Right hindlimb (tissue), 1 donor: ENCODE measurements at regions not wholly inside any gene's neighbourhood (a gene's known extent, or its start where the extent isn't known, plus 50 kb on each side); places are given as distances from the start of the nearest gene placed in this dataset.

Source experiments
- DNase-seq: peaks from one replicate; pipeline ENCODE4 v3.0.0-alpha.2; 2018

GRCh38 chr9:81480828-81481604 lies 208.3 kb downstream of the TLE1 start:
- DNase-seq = no peak

DNA sequence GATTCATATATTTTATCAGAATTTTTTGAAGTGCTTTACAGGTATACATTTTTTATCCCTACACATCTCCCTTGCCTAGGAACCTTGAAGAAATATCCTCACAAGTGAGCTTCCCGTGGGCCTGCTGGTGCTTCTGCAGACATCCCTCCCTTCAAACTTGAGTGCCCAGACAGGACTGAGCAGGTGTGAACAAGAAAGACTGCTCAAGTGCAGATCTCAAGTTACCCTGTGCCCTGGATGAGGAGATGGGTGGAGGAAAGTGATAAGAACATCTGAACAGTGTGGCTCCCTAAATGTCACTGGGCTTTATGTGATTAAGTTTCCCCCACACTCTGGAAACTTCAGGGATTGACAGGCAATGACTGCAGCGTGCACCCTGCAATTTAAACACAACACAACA lies 209.8 kb downstream of the TLE1 start:
- no peak for DNase-seq

DNA sequence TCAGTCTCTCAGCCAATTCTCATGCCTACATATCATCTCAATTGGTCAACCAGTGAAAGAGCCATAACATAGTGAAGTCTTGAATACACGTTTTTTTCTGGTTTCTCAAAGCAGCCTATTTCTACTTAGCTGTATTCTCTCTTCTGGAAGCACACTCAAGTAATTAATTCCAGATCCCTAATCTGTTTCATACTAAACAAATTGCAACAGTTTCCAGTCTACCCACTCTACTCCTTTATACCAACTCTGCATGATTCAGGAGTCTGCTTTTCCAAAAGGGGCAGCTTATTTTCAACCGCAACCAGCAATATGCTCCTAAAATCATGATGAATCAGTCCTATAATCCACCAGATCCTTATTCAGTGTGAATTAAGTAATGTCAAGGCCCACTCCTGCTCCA lies 211.7 kb downstream of the TLE1 start:
- DNase-seq = no peak

- DNase-seq = no peak
Observed at GRCh38 chr9:81476813-81477490, 212.4 kb downstream of the TLE1 start.

GRCh38 chr9:81474792-81475191 lies 214.6 kb downstream of the TLE1 start:
- DNase-seq = no peak

- DNase-seq = no peak
Observed at GRCh38 chr9:81474125-81474524, 215.2 kb downstream of the TLE1 start.

GRCh38 chr9:81473708-81474107 lies 215.6 kb downstream of the TLE1 start:
- no peak for DNase-seq

GRCh38 chr9:81473206-81473605 lies 216.1 kb downstream of the TLE1 start:
- no peak for DNase-seq

DNA sequence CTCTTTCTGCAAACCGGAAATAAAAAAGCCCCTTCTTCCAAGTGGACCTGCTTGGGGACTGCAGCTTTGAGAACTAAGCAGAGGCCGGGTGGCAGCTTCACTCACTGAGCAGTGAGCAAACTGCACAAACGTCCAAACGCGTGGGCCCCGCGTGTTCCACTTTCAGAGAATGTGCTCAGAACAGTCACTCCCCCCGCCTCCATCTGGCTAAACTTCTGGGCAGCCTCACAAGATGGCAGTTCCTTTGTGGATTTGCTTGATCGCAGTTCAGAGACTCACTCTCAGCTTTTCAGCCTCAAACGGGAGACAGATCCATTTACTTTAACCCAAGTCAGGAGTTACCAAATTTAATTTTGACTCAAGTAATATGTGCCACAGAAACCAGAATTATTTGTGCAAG lies 216.6 kb downstream of the TLE1 start:
- no peak for DNase-seq

- no peak for DNase-seq
Observed at GRCh38 chr9:81470864-81471263, 218.5 kb downstream of the TLE1 start.

DNA sequence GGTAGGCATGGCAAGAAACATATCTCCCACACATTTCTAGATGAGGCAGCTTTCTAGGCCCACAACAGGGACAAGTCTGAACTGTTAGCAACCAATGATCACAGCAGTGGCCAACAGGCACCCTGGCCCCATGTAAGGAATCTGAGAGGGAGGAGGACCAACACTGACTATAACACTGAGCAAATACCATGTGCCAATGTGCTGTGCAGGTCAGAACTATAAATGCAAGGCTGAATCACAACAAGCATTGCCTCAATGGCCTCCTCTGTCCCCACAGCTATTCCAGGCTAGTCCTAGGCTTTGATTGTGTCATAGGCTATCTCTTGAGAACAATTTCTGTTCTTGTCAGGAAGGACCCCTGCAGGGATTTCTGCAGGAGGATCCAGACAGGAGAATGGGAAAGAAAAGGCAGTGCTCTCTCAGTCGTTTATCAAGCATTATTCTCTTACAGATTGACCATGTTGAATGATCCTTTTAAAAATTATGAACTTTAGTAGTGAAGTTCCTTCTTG lies 221.2 kb downstream of the TLE1 start:
- DNase-seq = no peak

DNA sequence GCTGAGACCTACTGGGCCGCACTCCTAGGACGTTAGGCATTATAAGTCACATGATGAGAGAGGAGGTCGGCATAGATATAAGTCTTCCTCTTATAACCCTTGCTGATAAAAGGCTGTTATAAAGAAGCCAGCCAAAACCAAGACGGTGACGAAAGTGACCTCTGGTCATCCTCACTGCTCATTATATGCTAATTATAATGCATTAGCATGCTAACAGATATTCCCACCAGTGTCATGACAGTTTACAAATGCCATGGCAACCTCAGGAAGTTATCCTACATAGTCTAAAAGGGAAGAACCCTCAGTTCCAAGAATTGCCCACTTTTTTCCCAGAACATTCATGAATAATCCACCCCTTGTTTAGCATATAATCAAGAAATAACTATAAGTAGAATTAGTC lies 222.4 kb downstream of the TLE1 start:
- DNase-seq = no peak

GRCh38 chr9:81465468-81466011 lies 223.8 kb downstream of the TLE1 start:
- DNase-seq = no peak

DNA sequence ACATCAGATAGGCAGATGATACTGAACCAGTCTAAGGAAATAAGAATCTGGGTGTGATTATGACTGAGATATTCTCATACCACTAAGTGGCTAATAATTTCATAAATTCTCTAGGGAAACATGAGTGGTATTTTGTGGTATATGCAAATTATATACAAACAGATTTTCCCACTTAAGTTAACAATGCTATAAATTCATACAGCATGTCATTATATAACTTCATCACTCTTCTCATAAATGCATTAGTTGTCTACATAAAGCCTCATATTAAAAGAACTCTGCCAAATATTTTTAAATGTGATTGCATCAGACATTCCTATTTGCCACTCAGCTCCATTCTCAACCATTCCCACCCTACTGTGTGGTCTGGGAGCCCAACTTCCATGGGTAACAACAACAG lies 226.5 kb downstream of the TLE1 start:
- no peak for DNase-seq

GRCh38 chr9:81461196-81461595 lies 228.2 kb downstream of the TLE1 start:
- no peak for DNase-seq

GRCh38 chr9:81460693-81461092 lies 228.7 kb downstream of the TLE1 start:
- DNase-seq = no peak

GRCh38 chr9:81459591-81459990 lies 229.8 kb downstream of the TLE1 start:
- DNase-seq = no peak

- no peak for DNase-seq
Observed at GRCh38 chr9:81456431-81457006, 232.8 kb downstream of the TLE1 start.

GRCh38 chr9:81455462-81456219 lies 233.7 kb downstream of the TLE1 start:
- DNase-seq = no peak

- no peak for DNase-seq
Observed at GRCh38 chr9:81445331-81445921, 243.9 kb downstream of the TLE1 start.

DNA sequence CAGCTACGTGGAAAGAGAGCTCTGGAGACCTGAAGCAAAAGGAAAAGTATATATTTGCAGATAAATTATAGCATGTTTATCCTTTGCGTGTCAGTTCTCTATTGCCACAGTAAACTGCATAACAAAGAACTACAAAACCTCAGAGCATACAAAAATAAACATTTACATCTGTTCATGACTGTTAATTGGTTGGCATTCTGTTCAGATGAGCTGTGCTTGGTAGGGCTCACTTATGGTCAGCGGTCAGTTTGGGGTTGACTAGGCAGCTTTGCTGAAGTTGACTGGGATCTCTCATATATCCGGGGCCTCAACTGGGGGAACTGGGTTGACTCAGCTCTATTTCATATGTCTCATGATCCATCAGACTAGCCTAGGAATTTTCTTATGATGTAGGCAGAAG lies 257.7 kb downstream of the TLE1 start:
- no peak for DNase-seq

DNA sequence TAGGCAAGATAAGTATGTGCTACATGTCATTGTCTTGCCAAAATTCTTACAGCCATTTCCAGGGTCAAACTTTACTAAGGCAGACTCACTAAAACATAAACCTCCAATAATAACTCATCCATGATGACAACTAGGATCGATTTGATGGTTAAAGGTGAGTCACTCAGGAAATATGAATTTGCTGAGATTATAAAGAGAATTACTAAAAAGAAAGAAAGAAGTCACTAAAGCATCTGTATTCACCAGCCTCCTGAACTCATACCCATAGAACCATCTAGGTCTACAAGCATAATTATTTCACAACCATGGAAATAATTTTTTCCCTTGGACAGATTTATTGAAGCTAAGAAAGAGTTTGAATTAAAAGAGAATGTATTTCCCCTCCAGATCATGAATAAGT lies 258.6 kb downstream of the TLE1 start:
- DNase-seq = no peak

- DNase-seq = no peak
Observed at GRCh38 chr9:81427870-81428269, 261.5 kb downstream of the TLE1 start.
